ENCODE measurements at regions not wholly inside any gene's neighbourhood (a gene's known extent, or its start where the extent isn't known, plus 50 kb on each side); places are given as distances from the start of the nearest gene placed in this dataset.

- H3K4me3 ChIP-seq (ENCODE audit: low read depth, low read length): no peak overlapping the region
- DNase-seq (ENCODE audit: low read depth): no peak
- no peak for TF ChIP-seq CTCF (IDR thresholded peaks at IDR 0.05; ENCODE audit: low read depth, low read length, missing control alignments)
- in situ Hi-C loops (cut with HindIII; ENCODE audit: low sequenced_read_pairs): no loop called here
Measured at GRCh38 chr13:37345869-37346268, 240.4 kb upstream of the CSNK1A1L start.

DNA sequence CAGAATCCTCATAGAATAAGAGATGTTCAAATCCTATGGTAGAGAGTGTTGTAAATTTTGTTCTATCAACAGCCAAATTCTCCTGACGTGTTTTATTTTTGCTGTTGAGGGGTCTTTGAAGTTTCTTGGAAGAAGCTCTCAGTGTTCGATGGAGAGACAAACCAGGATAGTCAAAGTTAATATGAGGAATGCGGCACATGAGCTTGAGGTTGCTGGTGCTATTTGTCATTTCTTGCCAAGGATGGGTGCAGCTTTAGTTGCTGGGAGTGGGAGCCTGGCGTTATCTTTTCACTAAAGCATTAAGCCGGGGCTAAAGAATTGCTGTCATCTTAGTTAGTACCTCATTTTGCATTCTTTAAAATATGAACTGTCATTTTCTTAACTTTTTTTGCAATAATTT lies 239.9 kb upstream of the CSNK1A1L start:
- H3K4me3 ChIP-seq (ENCODE audit: low read depth, low read length): no peak overlapping the region
- TF ChIP-seq CTCF (IDR thresholded peaks at IDR 0.05; ENCODE audit: low read depth, low read length, missing control alignments): no peak

GRCh38 chr13:37344056-37344455 lies 238.6 kb upstream of the CSNK1A1L start:
- DNase-seq (ENCODE audit: low read depth): no peak
- H3K4me3 ChIP-seq (ENCODE audit: low read depth, low read length): no peak overlapping the region
- in situ Hi-C loops (cut with HindIII; ENCODE audit: low sequenced_read_pairs): no loop called here
- TF ChIP-seq CTCF (IDR thresholded peaks at IDR 0.05; ENCODE audit: low read depth, low read length, missing control alignments): no peak

More for the DNA sequence above, 239.9 kb upstream of the CSNK1A1L start:
- DNase-seq (ENCODE audit: low read depth): no peak
- in situ Hi-C loops (cut with HindIII; ENCODE audit: low sequenced_read_pairs): no loop called here

DNA sequence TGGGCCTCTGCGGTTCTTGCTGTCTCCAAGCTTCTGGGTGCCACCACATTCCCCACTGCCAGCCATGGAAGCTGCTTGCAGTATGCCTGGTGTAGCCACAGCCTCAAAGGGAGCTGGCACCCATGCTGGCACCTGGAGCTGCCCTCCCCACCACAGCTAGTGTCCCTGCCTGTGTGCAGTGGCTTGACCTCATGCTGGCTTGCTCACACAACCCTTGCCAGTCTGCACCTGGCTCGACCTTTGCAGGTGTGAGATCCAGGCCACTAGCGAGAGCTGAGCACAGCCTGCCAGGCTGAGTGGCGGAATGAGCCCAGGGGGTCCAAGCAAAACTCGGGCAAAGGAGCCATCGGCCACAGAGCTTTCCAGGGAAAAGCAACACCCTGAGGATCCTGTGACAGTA lies 236.7 kb upstream of the CSNK1A1L start:
- no peak for TF ChIP-seq CTCF (IDR thresholded peaks at IDR 0.05; ENCODE audit: low read depth, low read length, missing control alignments)
- no peak overlapping the region for H3K4me3 ChIP-seq (ENCODE audit: low read depth, low read length)
- no peak for DNase-seq (ENCODE audit: low read depth)
- in situ Hi-C loops (cut with HindIII; ENCODE audit: low sequenced_read_pairs): no loop called here

DNA sequence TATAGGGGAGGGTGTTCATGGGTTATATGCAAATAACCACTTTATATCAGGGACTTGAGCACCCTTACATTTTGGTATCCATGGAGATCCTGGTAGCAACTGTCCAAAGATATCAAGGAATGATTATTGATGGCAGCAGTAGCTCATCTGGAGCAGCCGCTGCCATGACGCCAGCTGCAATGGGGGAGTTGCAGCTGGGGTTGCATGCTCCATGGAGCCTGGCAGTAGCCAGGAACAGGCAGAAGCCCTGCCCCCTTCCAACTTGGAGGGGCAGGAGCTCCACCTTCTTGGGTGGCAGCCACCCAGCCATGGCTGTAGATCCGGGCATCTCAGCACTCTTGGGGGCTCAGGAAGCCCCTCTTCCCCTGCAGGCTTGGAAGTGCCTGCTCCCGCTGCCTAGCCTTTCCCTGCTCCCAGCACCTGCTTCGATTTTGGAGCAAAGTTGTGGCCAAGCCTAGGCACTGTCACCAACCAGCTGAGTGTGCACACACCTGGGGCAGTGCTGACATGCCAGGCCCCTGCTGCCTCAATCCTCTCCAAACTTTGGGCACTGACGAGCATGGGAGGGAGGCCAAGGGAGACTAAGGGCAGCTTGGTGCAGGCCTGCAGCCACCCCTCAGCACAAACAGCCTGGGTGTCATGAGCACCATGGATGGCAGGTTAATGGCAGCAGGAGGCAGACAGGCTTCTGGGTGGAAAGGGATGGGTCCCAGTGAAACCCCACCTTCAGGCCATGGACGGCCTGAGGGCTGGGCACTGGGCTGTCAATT lies 235.6 kb upstream of the CSNK1A1L start:
- no peak for DNase-seq (ENCODE audit: low read depth)
- in situ Hi-C loops (cut with HindIII; ENCODE audit: low sequenced_read_pairs): no loop called here
- TF ChIP-seq CTCF (IDR thresholded peaks at IDR 0.05; ENCODE audit: low read depth, low read length, missing control alignments): no peak
- no peak overlapping the region for H3K4me3 ChIP-seq (ENCODE audit: low read depth, low read length)

- in situ Hi-C loops (cut with HindIII; ENCODE audit: low sequenced_read_pairs): no loop called here
- no peak for DNase-seq (ENCODE audit: low read depth)
- no peak for TF ChIP-seq CTCF (IDR thresholded peaks at IDR 0.05; ENCODE audit: low read depth, low read length, missing control alignments)
- H3K4me3 ChIP-seq (ENCODE audit: low read depth, low read length): no peak overlapping the region
Measured at GRCh38 chr13:37339386-37339735, 233.9 kb upstream of the CSNK1A1L start.
